ENCODE measurements at regions not wholly inside any gene's neighbourhood (a gene's known extent, or its start where the extent isn't known, plus 50 kb on each side); places are given as distances from the start of the nearest gene placed in this dataset.

DNA sequence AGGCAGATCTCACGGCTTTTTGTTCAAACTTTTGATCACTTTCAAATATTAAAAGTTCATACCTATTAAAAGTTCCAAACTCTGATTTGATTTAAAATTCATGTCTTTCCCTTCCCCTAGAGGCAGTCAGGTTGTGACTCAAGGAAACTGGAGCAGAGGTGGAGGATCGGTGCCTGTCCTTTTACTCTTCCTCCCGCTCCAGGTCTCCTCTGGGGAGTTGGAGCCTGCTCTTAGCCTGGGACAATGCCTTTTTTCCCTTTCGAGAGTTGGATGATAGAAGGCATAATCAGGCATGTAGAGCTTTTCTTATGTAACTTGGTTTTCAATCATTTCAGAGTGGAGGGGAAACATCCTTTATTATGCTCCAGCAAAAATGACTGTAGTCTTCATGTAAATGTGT, 1706.1 kb upstream of the CELF4 start:
- no peak overlapping the region for H3K4me3 ChIP-seq
- Mint-ChIP-seq H3K36me3 (ENCODE audit: low read depth) (no peaks in the 10 kb centered on the region), H3K4me1 (peaks cover 19% of the 10 kb centered on the region; the same call in 2 of the 3 replicates), H3K4me3 (no peak overlapping the region), H3K27me3 (ENCODE audit: insufficient read depth, low read depth, poor library complexity) (peaks cover 1% of the 10 kb centered on the region), H3K27ac (no peak overlapping the region), H3K9me3 (no peaks in the 10 kb centered on the region; the same call in 2 of the 3 replicates)
- no peaks in the 10 kb centered on the region for H3K36me3 ChIP-seq (ENCODE audit: insufficient read depth)
- H3K27me3 ChIP-seq (ENCODE audit: insufficient read depth) = no peaks in the 10 kb centered on the region
- ATAC-seq (peak; percentile 65), DNase-seq (ENCODE audit: low spot score) (peak; percentile 28)
- H3K4me1 ChIP-seq (ENCODE audit: insufficient read depth) = peaks cover 18% of the 10 kb centered on the region; the same call in 1 of the 2 replicates
- no peak overlapping the region for H2AFZ ChIP-seq
- no peaks in the 10 kb centered on the region for H3F3A ChIP-seq (replicated peaks; ENCODE audit: low read depth)
- no peak overlapping the region for H3K27ac ChIP-seq (ENCODE audit: low read depth)
- no peak for TF ChIP-seq CREB1 (CRISPR knock-in tag; IDR thresholded peaks at IDR 0.05; ENCODE audit: low read depth)
- TF ChIP-seq ZNF331 (CRISPR knock-in tag; IDR thresholded peaks at IDR 0.05; ENCODE audit: low read depth) = no peak
- no peak for TF ChIP-seq ZNF114 (CRISPR knock-in tag; IDR thresholded peaks at IDR 0.05)
- no peak overlapping the region for H3K4me2 ChIP-seq
- H3K9me2 ChIP-seq (ENCODE audit: insufficient read depth) = peaks cover 10% of the 10 kb centered on the region; the same call in 1 of the 2 replicates
- no peaks in the 10 kb centered on the region for H3K79me2 ChIP-seq (replicated peaks; ENCODE audit: insufficient read depth)
- H4K20me1 ChIP-seq (replicated peaks; ENCODE audit: insufficient read depth) = no peaks in the 10 kb centered on the region

- H3K9me2 ChIP-seq (ENCODE audit: insufficient read depth) = no peaks in the 10 kb centered on the region
- H3K4me1 Mint-ChIP-seq = no peaks in the 10 kb centered on the region; the same call in 2 of the 3 replicates
- H3K4me3 Mint-ChIP-seq = no peak overlapping the region
- no peaks in the 10 kb centered on the region for H3K27me3 ChIP-seq (ENCODE audit: insufficient read depth)
- H3K4me3 ChIP-seq = no peak overlapping the region
- no peaks in the 10 kb centered on the region for H4K20me1 ChIP-seq (replicated peaks; ENCODE audit: insufficient read depth)
- 0 out of 3 replicates have a peak, but pooled peaks cover 4% of the 10 kb centered on the region for H3K36me3 Mint-ChIP-seq (ENCODE audit: low read depth)
- no peaks in the 10 kb centered on the region for H3K27me3 Mint-ChIP-seq (ENCODE audit: insufficient read depth, low read depth, poor library complexity)
- 0 out of 2 replicates have a peak overlapping the region, but pooled peaks have one; percentile 3 for H3K4me2 ChIP-seq
- no peak overlapping the region for H2AFZ ChIP-seq
- peak; percentile 21 for DNase-seq (ENCODE audit: low spot score)
- ATAC-seq = no peak
- H3F3A ChIP-seq (replicated peaks; ENCODE audit: low read depth) = no peaks in the 10 kb centered on the region
- no peaks in the 10 kb centered on the region for H3K9me3 Mint-ChIP-seq
- no peaks in the 10 kb centered on the region for H3K36me3 ChIP-seq (ENCODE audit: insufficient read depth)
- H3K27ac Mint-ChIP-seq = no peak overlapping the region; the same call in 1 of the 2 replicates
- H3K27ac ChIP-seq (ENCODE audit: low read depth) = no peak overlapping the region
- no peaks in the 10 kb centered on the region for H3K79me2 ChIP-seq (replicated peaks; ENCODE audit: insufficient read depth)
- H3K4me1 ChIP-seq (ENCODE audit: insufficient read depth) = peaks cover 7% of the 10 kb centered on the region; the same call in 1 of the 2 replicates
- TF ChIP-seq JUNB (IDR thresholded peaks at IDR 0.05; ENCODE audit: unreplicated experiment) (no peak), NANOG (IDR thresholded peaks at IDR 0.05; ENCODE audit: borderline replicate concordance) (no peak), ZNF114 (CRISPR knock-in tag; IDR thresholded peaks at IDR 0.05) (no peak), POLR2AphosphoS5 (IDR thresholded peaks at IDR 0.05; ENCODE audit: low read depth) (no peak), EZH2 (IDR thresholded peaks at IDR 0.05; ENCODE audit: low read depth, unreplicated experiment) (no peak), CREB1 (CRISPR knock-in tag; IDR thresholded peaks at IDR 0.05; ENCODE audit: low read depth) (no peak), EZH2phosphoT487 (IDR thresholded peaks at IDR 0.05; ENCODE audit: unreplicated experiment) (no peak), STAT1 (IDR thresholded peaks at IDR 0.05; ENCODE audit: unreplicated experiment) (no peak)
- TF ChIP-seq, protein P1, sequence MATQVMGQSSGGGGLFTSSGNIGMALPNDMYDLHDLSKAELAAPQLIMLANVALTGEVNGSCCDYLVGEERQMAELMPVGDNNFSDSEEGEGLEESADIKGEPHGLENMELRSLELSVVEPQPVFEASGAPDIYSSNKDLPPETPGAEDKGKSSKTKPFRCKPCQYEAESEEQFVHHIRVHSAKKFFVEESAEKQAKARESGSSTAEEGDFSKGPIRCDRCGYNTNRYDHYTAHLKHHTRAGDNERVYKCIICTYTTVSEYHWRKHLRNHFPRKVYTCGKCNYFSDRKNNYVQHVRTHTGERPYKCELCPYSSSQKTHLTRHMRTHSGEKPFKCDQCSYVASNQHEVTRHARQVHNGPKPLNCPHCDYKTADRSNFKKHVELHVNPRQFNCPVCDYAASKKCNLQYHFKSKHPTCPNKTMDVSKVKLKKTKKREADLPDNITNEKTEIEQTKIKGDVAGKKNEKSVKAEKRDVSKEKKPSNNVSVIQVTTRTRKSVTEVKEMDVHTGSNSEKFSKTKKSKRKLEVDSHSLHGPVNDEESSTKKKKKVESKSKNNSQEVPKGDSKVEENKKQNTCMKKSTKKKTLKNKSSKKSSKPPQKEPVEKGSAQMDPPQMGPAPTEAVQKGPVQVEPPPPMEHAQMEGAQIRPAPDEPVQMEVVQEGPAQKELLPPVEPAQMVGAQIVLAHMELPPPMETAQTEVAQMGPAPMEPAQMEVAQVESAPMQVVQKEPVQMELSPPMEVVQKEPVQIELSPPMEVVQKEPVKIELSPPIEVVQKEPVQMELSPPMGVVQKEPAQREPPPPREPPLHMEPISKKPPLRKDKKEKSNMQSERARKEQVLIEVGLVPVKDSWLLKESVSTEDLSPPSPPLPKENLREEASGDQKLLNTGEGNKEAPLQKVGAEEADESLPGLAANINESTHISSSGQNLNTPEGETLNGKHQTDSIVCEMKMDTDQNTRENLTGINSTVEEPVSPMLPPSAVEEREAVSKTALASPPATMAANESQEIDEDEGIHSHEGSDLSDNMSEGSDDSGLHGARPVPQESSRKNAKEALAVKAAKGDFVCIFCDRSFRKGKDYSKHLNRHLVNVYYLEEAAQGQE (IDR thresholded peaks at IDR 0.05; ENCODE audit: unreplicated experiment) = no peak
- TF ChIP-seq, protein P2, sequence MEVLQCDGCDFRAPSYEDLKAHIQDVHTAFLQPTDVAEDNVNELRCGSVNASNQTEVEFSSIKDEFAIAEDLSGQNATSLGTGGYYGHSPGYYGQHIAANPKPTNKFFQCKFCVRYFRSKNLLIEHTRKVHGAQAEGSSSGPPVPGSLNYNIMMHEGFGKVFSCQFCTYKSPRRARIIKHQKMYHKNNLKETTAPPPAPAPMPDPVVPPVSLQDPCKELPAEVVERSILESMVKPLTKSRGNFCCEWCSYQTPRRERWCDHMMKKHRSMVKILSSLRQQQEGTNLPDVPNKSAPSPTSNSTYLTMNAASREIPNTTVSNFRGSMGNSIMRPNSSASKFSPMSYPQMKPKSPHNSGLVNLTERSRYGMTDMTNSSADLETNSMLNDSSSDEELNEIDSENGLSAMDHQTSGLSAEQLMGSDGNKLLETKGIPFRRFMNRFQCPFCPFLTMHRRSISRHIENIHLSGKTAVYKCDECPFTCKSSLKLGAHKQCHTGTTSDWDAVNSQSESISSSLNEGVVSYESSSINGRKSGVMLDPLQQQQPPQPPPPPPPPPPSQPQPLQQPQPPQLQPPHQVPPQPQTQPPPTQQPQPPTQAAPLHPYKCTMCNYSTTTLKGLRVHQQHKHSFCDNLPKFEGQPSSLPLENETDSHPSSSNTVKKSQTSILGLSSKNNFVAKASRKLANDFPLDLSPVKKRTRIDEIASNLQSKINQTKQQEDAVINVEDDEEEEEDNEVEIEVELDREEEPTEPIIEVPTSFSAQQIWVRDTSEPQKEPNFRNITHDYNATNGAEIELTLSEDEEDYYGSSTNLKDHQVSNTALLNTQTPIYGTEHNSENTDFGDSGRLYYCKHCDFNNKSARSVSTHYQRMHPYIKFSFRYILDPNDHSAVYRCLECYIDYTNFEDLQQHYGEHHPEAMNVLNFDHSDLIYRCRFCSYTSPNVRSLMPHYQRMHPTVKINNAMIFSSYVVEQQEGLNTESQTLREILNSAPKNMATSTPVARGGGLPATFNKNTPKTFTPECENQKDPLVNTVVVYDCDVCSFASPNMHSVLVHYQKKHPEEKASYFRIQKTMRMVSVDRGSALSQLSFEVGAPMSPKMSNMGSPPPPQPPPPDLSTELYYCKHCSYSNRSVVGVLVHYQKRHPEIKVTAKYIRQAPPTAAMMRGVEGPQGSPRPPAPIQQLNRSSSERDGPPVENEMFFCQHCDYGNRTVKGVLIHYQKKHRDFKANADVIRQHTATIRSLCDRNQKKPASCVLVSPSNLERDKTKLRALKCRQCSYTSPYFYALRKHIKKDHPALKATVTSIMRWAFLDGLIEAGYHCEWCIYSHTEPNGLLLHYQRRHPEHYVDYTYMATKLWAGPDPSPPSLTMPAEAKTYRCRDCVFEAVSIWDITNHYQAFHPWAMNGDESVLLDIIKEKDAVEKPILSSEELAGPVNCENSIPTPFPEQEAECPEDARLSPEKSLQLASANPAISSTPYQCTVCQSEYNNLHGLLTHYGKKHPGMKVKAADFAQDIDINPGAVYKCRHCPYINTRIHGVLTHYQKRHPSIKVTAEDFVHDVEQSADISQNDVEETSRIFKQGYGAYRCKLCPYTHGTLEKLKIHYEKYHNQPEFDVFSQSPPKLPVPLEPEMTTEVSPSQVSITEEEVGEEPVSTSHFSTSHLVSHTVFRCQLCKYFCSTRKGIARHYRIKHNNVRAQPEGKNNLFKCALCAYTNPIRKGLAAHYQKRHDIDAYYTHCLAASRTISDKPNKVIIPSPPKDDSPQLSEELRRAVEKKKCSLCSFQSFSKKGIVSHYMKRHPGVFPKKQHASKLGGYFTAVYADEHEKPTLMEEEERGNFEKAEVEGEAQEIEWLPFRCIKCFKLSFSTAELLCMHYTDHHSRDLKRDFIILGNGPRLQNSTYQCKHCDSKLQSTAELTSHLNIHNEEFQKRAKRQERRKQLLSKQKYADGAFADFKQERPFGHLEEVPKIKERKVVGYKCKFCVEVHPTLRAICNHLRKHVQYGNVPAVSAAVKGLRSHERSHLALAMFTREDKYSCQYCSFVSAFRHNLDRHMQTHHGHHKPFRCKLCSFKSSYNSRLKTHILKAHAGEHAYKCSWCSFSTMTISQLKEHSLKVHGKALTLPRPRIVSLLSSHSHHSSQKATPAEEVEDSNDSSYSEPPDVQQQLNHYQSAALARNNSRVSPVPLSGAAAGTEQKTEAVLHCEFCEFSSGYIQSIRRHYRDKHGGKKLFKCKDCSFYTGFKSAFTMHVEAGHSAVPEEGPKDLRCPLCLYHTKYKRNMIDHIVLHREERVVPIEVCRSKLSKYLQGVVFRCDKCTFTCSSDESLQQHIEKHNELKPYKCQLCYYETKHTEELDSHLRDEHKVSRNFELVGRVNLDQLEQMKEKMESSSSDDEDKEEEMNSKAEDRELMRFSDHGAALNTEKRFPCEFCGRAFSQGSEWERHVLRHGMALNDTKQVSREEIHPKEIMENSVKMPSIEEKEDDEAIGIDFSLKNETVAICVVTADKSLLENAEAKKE (CRISPR knock-in tag; IDR thresholded peaks at IDR 0.05) = no peak
- TF ChIP-seq, protein P3, sequence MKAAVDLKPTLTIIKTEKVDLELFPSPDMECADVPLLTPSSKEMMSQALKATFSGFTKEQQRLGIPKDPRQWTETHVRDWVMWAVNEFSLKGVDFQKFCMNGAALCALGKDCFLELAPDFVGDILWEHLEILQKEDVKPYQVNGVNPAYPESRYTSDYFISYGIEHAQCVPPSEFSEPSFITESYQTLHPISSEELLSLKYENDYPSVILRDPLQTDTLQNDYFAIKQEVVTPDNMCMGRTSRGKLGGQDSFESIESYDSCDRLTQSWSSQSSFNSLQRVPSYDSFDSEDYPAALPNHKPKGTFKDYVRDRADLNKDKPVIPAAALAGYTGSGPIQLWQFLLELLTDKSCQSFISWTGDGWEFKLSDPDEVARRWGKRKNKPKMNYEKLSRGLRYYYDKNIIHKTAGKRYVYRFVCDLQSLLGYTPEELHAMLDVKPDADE (IDR thresholded peaks at IDR 0.05) = no peak
Observed at GRCh38 chr18:39260565-39260964, 1695.0 kb upstream of the CELF4 start.

All from GM23338 (cell line).